DND-41 (cell line): ENCODE measurements at regions not wholly inside any gene's neighbourhood (a gene's known extent, or its start where the extent isn't known, plus 50 kb on each side); places are given as distances from the start of the nearest gene placed in this dataset.

ENCODE experiments used
- ATAC-seq: fragments of 200-7000 bp; cut with Tn5 transposase; 3 replicates; pipeline ENCODE4 v1.9.1; 2021; ENCODE audit warnings: low read depth; ENCODE audit not compliant: insufficient read depth
- DNase-seq: peaks from one replicate; pipeline ENCODE4 v3.0.0-alpha.2; 2020
- H2AFZ ChIP-seq: 2 replicates; pipeline ENCODE4 v1.6.0; 2012; ENCODE audit warnings: low read depth, low read length
- H3K27ac ChIP-seq: 2 replicates; pipeline ENCODE4 v1.5.1; 2012; ENCODE audit warnings: low read length, inconsistent platforms
- H3K27me3 ChIP-seq: fragments of 200-600 bp; sonication (generic); 2 replicates; pipeline ENCODE4 v1.6.0; 2012; ENCODE audit warnings: low read length, mild to moderate bottlenecking, inconsistent platforms; ENCODE audit not compliant: insufficient read depth, poor library complexity
- H3K36me3 ChIP-seq: 2 replicates; pipeline ENCODE4 v1.5.1; 2012; ENCODE audit warnings: low read length, inconsistent platforms; ENCODE audit not compliant: insufficient read depth
- H3K4me1 ChIP-seq: 2 replicates; pipeline ENCODE4 v1.5.1; 2012; ENCODE audit warnings: mild to moderate bottlenecking, low read length; ENCODE audit not compliant: insufficient read depth
- H3K4me2 ChIP-seq: 2 replicates; pipeline ENCODE4 v1.6.0; 2012; ENCODE audit warnings: mild to moderate bottlenecking, moderate library complexity, low read length, inconsistent platforms; ENCODE audit not compliant: insufficient read depth
- H3K4me3 ChIP-seq, 2 experiments: fragments of 200-600 bp in 1 of 2; shearing (Covaris generic) in 1 of 2; 2 replicates each; pipeline ENCODE4 v1.5.1; 2012 to 2016; ENCODE audit warnings: inconsistent platforms in 2 of 2, low read length in 2 of 2, mild to moderate bottlenecking in 2 of 2, low read depth in 1 of 2, moderate library complexity in 1 of 2
- H3K79me2 ChIP-seq: 2 replicates; pipeline ENCODE4 v1.6.0; 2012; ENCODE audit warnings: low read length, inconsistent platforms; ENCODE audit not compliant: insufficient read depth
- H3K9ac ChIP-seq: 2 replicates; pipeline ENCODE4 v1.6.0; 2012; ENCODE audit warnings: low read depth, mild to moderate bottlenecking, inconsistent platforms, low read length, moderate library complexity
- H3K9me3 ChIP-seq: 2 replicates; pipeline ENCODE4 v1.5.1; 2012; ENCODE audit warnings: low read length, moderate library complexity, mild to moderate bottlenecking, inconsistent platforms; ENCODE audit not compliant: insufficient read depth, severe bottlenecking
- H4K20me1 ChIP-seq: 2 replicates; pipeline ENCODE4 v1.6.0; 2012; ENCODE audit warnings: low read length; ENCODE audit not compliant: insufficient read depth
- CTCF ChIP-seq: IDR thresholded peaks from 2 replicates; pipeline ENCODE4 v1.5.1; 2012; ENCODE audit warnings: borderline replicate concordance, low read length, moderate library complexity, mild to moderate bottlenecking; ENCODE audit not compliant: poor library complexity, severe bottlenecking; ENCODE audit errors: extremely low read depth
- EZH2 ChIP-seq: IDR thresholded peaks from 3 replicates; pipeline ENCODE4 v1.6.1; 2012; ENCODE audit warnings: borderline replicate concordance, low read depth, mild to moderate bottlenecking, moderate library complexity, low read length, inconsistent platforms; ENCODE audit not compliant: severe bottlenecking

GRCh38 chr3:89002191-89002590 lies 105.2 kb upstream of the EPHA3 start:
- no peaks in the 10 kb centered on the region for H3K36me3 ChIP-seq
- H3K9ac ChIP-seq: no peak overlapping the region
- H3K4me3 ChIP-seq: no peak overlapping the region
- H3K79me2 ChIP-seq: no peaks in the 10 kb centered on the region
- H3K4me2 ChIP-seq: no peak overlapping the region
- no peaks in the 10 kb centered on the region for H3K27me3 ChIP-seq
- no peaks in the 10 kb centered on the region for H3K4me1 ChIP-seq
- H2AFZ ChIP-seq: no peak overlapping the region
- no peaks in the 10 kb centered on the region for H3K9me3 ChIP-seq
- ATAC-seq (no peak), DNase-seq (no peak)
- TF ChIP-seq CTCF (no peak), EZH2 (no peak)
- H3K27ac ChIP-seq: no peak overlapping the region
- H4K20me1 ChIP-seq: no peaks in the 10 kb centered on the region

DNA sequence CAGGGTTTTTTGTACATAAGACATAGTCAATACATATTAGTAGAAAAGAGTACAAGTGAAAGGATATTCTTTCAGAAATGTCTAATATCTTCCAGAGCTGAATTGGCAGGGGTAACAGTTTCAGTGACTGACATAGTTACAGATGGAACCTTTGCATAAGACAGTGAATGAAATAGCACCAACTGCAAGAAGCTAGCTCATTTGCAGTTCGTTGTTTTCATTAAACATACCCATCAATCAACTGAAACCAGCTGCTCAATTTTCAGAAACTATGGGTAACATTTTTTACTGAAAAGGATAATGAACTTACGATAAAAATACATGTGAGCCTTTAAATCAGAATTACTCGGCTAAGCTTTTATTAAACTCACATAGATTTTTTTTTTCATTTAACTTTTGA lies 93.9 kb upstream of the EPHA3 start:
- Histone ChIP-seq H3K79me2 (no peaks in the 10 kb centered on the region), H3K4me1 (no peaks in the 10 kb centered on the region), H3K4me3 (no peak overlapping the region), H3K27ac (no peak overlapping the region), H3K4me2 (no peak overlapping the region), H3K27me3 (no peaks in the 10 kb centered on the region), H3K9me3 (no peaks in the 10 kb centered on the region), H4K20me1 (no peaks in the 10 kb centered on the region), H2AFZ (no peak overlapping the region), H3K36me3 (no peaks in the 10 kb centered on the region), H3K9ac (no peak overlapping the region)
- TF ChIP-seq EZH2: no peak
- no peak for TF ChIP-seq CTCF
- DNase-seq (no peak), ATAC-seq (no peak)

GRCh38 chr3:89017531-89017930 lies 89.9 kb upstream of the EPHA3 start:
- no peaks in the 10 kb centered on the region for H3K4me1 ChIP-seq
- TF ChIP-seq EZH2 (no peak), CTCF (no peak)
- no peak overlapping the region for H3K4me2 ChIP-seq
- H3K4me3 ChIP-seq: no peak overlapping the region
- H4K20me1 ChIP-seq: no peaks in the 10 kb centered on the region
- H3K79me2 ChIP-seq: no peaks in the 10 kb centered on the region
- H3K27ac ChIP-seq: no peak overlapping the region
- H2AFZ ChIP-seq: no peak overlapping the region
- H3K36me3 ChIP-seq: no peaks in the 10 kb centered on the region
- no peaks in the 10 kb centered on the region for H3K9me3 ChIP-seq
- no peak overlapping the region for H3K9ac ChIP-seq
- no peak for DNase-seq
- ATAC-seq: no peak
- H3K27me3 ChIP-seq: no peaks in the 10 kb centered on the region

DNA sequence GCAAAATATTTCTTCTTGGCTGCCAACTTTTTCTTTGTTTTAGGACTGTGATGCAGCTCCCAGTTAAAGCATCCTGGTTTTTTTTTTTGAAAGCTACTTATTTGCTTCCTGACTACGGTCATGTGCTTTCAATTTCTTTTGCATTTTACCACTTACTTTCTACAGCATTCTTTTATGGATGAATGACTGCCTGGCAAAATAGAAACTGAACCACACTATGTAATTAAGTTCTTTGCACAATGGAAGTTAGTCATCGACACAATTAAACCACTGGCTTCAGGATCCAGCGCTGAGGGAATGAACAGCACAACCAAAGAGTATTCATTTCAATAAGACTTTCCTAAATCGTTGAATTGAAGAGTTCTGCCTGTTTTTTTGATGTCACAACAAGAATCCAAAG lies 82.2 kb upstream of the EPHA3 start:
- Histone ChIP-seq H4K20me1 (no peaks in the 10 kb centered on the region), H3K36me3 (no peaks in the 10 kb centered on the region), H3K9me3 (no peaks in the 10 kb centered on the region), H3K9ac (no peak overlapping the region), H3K4me3 (no peak overlapping the region), H3K27ac (no peak overlapping the region), H3K4me1 (no peaks in the 10 kb centered on the region), H3K4me2 (no peak overlapping the region), H3K79me2 (no peaks in the 10 kb centered on the region), H2AFZ (no peak overlapping the region), H3K27me3 (no peaks in the 10 kb centered on the region)
- DNase-seq (no peak), ATAC-seq (no peak)
- no peak for TF ChIP-seq CTCF
- TF ChIP-seq EZH2: no peak
